Body of pancreas (tissue), 4 donors: ENCODE measurements at regions not wholly inside any gene's neighbourhood (a gene's known extent, or its start where the extent isn't known, plus 50 kb on each side); places are given as distances from the start of the nearest gene placed in this dataset.

ENCODE experiments used
- POLR2A ChIP-seq, 3 donors: fragments of 450-650 bp; IDR thresholded peaks; one replicate each; pipeline ENCODE4 v1.6.1; 2016; ENCODE audit warnings: antibody characterized with exemption in 3 of 3, mild to moderate bottlenecking in 2 of 3
- TF ChIP-seq, protein P1 (sequence below), 7 experiments: fragments of 450-650 bp in 4 of 7; fragments of 200-600 bp in 3 of 7; sonication (generic) in 3 of 7; IDR thresholded peaks; one replicate each; pipeline ENCODE4 v1.5.1; 2016 to 2019; ENCODE audit warnings: antibody characterized with exemption in 7 of 7

GRCh38 chr5:56328753-56329560 is 95.8 kb upstream of the ANKRD55 start:
- TF ChIP-seq, protein P1, sequence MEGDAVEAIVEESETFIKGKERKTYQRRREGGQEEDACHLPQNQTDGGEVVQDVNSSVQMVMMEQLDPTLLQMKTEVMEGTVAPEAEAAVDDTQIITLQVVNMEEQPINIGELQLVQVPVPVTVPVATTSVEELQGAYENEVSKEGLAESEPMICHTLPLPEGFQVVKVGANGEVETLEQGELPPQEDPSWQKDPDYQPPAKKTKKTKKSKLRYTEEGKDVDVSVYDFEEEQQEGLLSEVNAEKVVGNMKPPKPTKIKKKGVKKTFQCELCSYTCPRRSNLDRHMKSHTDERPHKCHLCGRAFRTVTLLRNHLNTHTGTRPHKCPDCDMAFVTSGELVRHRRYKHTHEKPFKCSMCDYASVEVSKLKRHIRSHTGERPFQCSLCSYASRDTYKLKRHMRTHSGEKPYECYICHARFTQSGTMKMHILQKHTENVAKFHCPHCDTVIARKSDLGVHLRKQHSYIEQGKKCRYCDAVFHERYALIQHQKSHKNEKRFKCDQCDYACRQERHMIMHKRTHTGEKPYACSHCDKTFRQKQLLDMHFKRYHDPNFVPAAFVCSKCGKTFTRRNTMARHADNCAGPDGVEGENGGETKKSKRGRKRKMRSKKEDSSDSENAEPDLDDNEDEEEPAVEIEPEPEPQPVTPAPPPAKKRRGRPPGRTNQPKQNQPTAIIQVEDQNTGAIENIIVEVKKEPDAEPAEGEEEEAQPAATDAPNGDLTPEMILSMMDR (IDR thresholded peaks at IDR 0.05), result no peak
- no peak for TF ChIP-seq POLR2A (IDR thresholded peaks at IDR 0.05)
